Peyer's patch (tissue), 4 donors: ENCODE measurements at regions not wholly inside any gene's neighbourhood (a gene's known extent, or its start where the extent isn't known, plus 50 kb on each side); places are given as distances from the start of the nearest gene placed in this dataset.
A peak's percentile ranks its signal among the peaks of the same experiment; 100 is the strongest.

Experiments
- DNase-seq, 3 donors: peaks; one replicate each; pipeline ENCODE4 v3.0.0-alpha.2; 2017 to 2019
- H3K27ac ChIP-seq, 4 donors: fragments of 200-600 bp; sonication (generic); one replicate each; pipeline ENCODE4 v1.5.1; 2016 to 2019
- H3K27me3 ChIP-seq, 2 donors: fragments of 200-600 bp; sonication (generic); one replicate each; pipeline ENCODE4 v1.5.1; 2019
- H3K36me3 ChIP-seq, 3 donors: fragments of 200-600 bp; sonication (generic); one replicate each; pipeline ENCODE4 v1.5.1; 2016 to 2019
- H3K4me1 ChIP-seq, 4 donors: fragments of 200-600 bp; sonication (generic); one replicate each; pipeline ENCODE4 v1.5.1; 2016 to 2019
- H3K4me3 ChIP-seq, 4 donors: fragments of 200-600 bp; sonication (generic); 1 replicate in 3 of 4; 2 replicates in 1 of 4; pipeline ENCODE4 v1.5.1; 2016 to 2019; ENCODE audit warnings: mild to moderate bottlenecking in 1 of 4
- H3K9me3 ChIP-seq, 4 donors: fragments of 200-600 bp; sonication (generic); one replicate each; pipeline ENCODE4 v1.5.1; 2016 to 2019; ENCODE audit warnings: mild to moderate bottlenecking in 1 of 4
- POLR2A ChIP-seq, 2 donors: fragments of 450-650 bp; IDR thresholded peaks; one replicate each; pipeline ENCODE4 v1.5.1; 2017; ENCODE audit warnings: antibody characterized with exemption in 2 of 2, mild to moderate bottlenecking in 2 of 2, moderate library complexity in 2 of 2
- TF ChIP-seq, protein P1 (sequence below), 6 experiments: fragments of 450-650 bp in 4 of 6; fragments of 200-600 bp in 2 of 6; sonication (generic) in 1 of 6; IDR thresholded peaks; one replicate each; pipeline ENCODE4 v1.5.1; 2017 to 2019; ENCODE audit warnings: antibody characterized with exemption in 6 of 6, mild to moderate bottlenecking in 3 of 6, moderate library complexity in 1 of 6

DNA sequence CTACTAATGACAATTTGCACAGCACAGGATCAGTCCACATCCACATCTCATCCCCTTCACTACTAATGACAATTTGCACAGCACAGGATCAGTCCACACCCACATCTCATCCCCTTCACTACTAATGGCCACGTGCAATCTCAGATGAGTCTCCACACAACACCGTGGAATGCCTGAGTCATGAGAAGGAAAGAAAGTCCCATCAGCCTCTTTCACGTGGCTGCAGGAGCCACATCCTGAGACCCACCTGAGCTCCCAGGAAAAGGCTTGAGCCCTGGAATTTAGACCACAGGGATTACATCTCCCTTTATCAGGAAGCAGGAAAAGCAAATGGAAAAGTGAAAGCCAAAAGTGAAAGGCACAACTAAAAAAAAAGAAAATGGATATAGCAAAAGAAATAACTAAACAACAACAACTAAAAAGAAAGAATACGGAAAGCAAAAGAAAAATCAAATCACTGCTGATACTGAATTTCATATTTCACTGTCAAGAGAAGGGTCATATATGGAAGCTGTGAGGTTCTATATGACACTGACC is 1300.5 kb downstream of the TMEM121 start:
- Histone ChIP-seq H3K9me3 (peaks cover 0 to 4% (median 0%) of the 10 kb centered on the region in 4 donors), H3K27me3 (no peaks in the 10 kb centered on the region), H3K4me3 (no peak overlapping the region), H3K36me3 (no peaks in the 10 kb centered on the region), H3K4me1 (no peaks in the 10 kb centered on the region), H3K27ac (no peak overlapping the region)
- DNase-seq: no peak
- no peak for TF ChIP-seq POLR2A (IDR thresholded peaks at IDR 0.05)
- TF ChIP-seq, protein P1, sequence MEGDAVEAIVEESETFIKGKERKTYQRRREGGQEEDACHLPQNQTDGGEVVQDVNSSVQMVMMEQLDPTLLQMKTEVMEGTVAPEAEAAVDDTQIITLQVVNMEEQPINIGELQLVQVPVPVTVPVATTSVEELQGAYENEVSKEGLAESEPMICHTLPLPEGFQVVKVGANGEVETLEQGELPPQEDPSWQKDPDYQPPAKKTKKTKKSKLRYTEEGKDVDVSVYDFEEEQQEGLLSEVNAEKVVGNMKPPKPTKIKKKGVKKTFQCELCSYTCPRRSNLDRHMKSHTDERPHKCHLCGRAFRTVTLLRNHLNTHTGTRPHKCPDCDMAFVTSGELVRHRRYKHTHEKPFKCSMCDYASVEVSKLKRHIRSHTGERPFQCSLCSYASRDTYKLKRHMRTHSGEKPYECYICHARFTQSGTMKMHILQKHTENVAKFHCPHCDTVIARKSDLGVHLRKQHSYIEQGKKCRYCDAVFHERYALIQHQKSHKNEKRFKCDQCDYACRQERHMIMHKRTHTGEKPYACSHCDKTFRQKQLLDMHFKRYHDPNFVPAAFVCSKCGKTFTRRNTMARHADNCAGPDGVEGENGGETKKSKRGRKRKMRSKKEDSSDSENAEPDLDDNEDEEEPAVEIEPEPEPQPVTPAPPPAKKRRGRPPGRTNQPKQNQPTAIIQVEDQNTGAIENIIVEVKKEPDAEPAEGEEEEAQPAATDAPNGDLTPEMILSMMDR (IDR thresholded peaks at IDR 0.05): no peak

DNA sequence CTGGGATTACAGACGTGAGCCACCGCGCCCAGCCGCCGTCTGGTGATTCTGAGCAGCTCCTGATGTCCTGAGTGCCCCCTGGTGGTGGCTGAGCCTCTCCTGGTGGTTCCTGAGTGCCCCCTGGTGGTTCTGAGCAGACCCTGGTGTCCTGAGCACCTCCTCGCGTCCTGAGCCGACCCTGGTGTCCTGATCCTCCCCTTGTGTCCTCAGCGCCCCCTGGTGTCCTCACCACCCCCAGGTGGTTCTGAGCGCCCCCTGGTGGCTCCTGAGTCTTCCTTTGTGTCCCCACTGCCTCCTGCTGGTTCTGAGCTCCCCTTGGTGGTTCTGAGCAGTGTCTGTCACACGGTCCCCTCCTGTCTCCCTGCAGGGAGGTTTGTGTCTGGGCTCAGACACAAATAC is 1304.9 kb downstream of the TMEM121 start:
- TF ChIP-seq, protein P1 (IDR thresholded peaks at IDR 0.05): peak in 5 of 6 experiments; percentile 15 to 49 (median 40)
- TF ChIP-seq POLR2A (IDR thresholded peaks at IDR 0.05): no peak
- Histone ChIP-seq H3K27me3 (no peaks in the 10 kb centered on the region), H3K4me3 (no peak overlapping the region), H3K36me3 (no peaks in the 10 kb centered on the region), H3K4me1 (no peaks in the 10 kb centered on the region), H3K9me3 (peaks cover 0 to 4% (median 0%) of the 10 kb centered on the region in 4 donors), H3K27ac (no peak overlapping the region)
- peak in 2 of 3 donors; percentile 53 to 75 for DNase-seq

DNA sequence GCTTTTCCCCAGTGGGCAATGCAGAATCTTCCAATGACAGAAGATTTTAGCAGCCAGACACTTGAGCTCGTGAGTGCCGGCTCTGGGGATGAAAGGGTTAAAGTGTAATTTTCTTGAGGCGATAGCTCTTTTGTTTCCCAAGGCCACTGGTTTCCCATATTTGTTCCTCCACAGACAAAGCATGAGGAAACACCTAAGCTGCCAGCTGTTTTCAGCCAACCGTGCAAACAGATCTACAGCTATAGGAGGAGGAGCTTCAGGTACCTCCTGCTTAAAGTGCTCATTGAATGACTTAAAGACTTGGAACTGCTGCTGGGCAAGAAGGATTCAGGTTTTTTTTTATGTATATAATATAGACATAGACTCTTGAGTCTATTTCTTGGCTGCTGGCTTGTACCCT is 1311.5 kb downstream of the TMEM121 start:
- no peak for DNase-seq
- no peaks in the 10 kb centered on the region for H3K9me3 ChIP-seq
- no peaks in the 10 kb centered on the region for H3K4me1 ChIP-seq
- no peak overlapping the region for H3K27ac ChIP-seq
- no peaks in the 10 kb centered on the region for H3K36me3 ChIP-seq
- no peaks in the 10 kb centered on the region for H3K27me3 ChIP-seq
- H3K4me3 ChIP-seq: no peak overlapping the region
- TF ChIP-seq, protein P1 (IDR thresholded peaks at IDR 0.05): no peak
- no peak for TF ChIP-seq POLR2A (IDR thresholded peaks at IDR 0.05)

DNA sequence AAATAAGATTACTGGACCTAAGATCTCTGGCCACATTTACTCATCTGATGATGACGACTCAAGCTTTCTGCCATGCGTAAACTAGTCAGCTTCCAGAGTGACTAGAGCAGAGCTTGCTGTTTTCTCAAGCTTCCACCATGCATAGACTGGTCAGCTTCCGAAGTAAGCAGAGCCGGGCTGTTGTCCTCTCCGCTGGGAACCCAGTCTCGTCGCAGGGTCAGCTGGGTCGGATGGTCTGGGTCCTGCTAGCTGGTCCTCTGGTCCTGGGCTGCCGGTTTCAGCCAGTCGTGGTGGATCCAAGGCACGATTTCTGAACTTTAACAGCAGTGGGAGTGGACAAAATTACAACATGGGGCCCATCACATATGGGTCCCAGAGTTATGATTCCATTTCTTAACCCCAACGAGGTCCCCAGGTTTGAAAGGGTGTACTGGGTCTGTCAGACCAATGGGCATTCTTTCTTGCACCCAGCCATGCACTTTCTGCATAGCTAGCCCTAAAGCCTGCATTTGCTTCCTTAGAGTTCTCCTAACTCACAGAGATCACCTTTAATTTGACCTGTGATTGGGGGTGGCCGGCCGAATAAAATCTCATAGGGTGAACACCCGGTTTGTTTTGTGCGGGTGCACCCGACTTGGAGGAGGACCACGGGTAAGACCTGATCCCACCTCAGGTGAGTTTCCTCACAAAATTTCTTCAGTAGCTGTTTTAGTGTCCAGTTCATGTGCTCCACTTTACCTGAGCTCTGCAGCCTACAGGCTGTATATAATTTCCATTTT is 1312.8 kb downstream of the TMEM121 start:
- H3K4me1 ChIP-seq: no peaks in the 10 kb centered on the region
- TF ChIP-seq, protein P1 (IDR thresholded peaks at IDR 0.05): no peak
- no peak for TF ChIP-seq POLR2A (IDR thresholded peaks at IDR 0.05)
- H3K4me3 ChIP-seq: no peak overlapping the region
- H3K27me3 ChIP-seq: no peaks in the 10 kb centered on the region
- H3K36me3 ChIP-seq: no peaks in the 10 kb centered on the region
- H3K27ac ChIP-seq: no peak overlapping the region
- H3K9me3 ChIP-seq: no peaks in the 10 kb centered on the region
- DNase-seq: no peak

DNA sequence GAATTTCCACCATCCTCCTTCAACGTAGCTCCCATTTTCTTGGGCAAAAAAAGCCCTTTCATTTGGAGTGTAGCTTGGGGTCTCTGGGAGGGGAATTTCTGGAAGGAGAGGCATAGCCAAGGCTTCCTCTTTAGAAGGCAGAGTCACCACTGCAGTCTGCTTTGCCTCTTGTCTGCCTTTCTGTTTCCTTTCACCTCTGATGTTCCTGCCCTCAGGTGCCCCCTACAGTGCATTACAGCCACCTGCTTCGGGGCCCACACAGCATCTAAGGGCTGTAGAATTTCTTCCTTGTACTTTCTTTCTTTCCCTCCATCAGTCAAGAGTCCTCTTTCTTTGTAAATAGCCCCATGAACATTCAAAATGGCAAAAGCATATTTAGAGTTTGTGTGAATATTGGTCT is 1313.9 kb downstream of the TMEM121 start:
- no peaks in the 10 kb centered on the region for H3K9me3 ChIP-seq
- H3K27ac ChIP-seq: no peak overlapping the region
- TF ChIP-seq, protein P1 (IDR thresholded peaks at IDR 0.05): peak in 3 of 6 experiments; percentile 4 to 13 (median 8)
- no peak for TF ChIP-seq POLR2A (IDR thresholded peaks at IDR 0.05)
- H3K4me1 ChIP-seq: peaks cover 0 to 9% (median 0%) of the 10 kb centered on the region in 4 donors
- H3K4me3 ChIP-seq: no peak overlapping the region
- H3K27me3 ChIP-seq: no peaks in the 10 kb centered on the region
- DNase-seq: peak in 2 of 3 donors; percentile 31 to 55
- no peaks in the 10 kb centered on the region for H3K36me3 ChIP-seq
